CD8-positive, alpha-beta memory T cell (primary cell): ENCODE measurements at regions not wholly inside any gene's neighbourhood (a gene's known extent, or its start where the extent isn't known, plus 50 kb on each side); places are given as distances from the start of the nearest gene placed in this dataset.

ENCODE experiments used
- CTCF ChIA-PET: fragments of 350-600 bp; sonication (Branson Sonifier 250); formaldehyde crosslinking; loops from one replicate; lab custom pipeline; 2021; ENCODE audit warnings: antibody characterized with exemption; lab: Charles Lee
- POLR2A ChIA-PET: fragments of 350-600 bp; sonication (Branson Sonifier 250); formaldehyde crosslinking; loops from one replicate; lab custom pipeline; 2021; ENCODE audit warnings: antibody characterized with exemption; lab: Charles Lee
- DNase-seq, 5 donors: peaks; one replicate each; pipeline versions ENCODE4 v3.0.0 to v3.0.0-alpha.2; 2020 to 2022; ENCODE audit warnings: mixed read lengths in 1 of 5
- H3K27ac ChIP-seq: one replicate; pipeline ENCODE4 v1.7.0; 2013; ENCODE audit warnings: low read depth, mild to moderate bottlenecking, low read length, moderate library complexity
- H3K27me3 ChIP-seq: 2 replicates; pipeline ENCODE4 v1.7.0; 2013; ENCODE audit warnings: low read length, mild to moderate bottlenecking; ENCODE audit not compliant: insufficient read depth, poor library complexity, severe bottlenecking
- H3K36me3 ChIP-seq: 2 replicates; pipeline ENCODE4 v1.7.0; 2013; ENCODE audit warnings: mild to moderate bottlenecking, low read length, moderate library complexity; ENCODE audit not compliant: insufficient read depth
- H3K4me1 ChIP-seq: 2 replicates; pipeline ENCODE4 v1.7.0; 2013; ENCODE audit warnings: mild to moderate bottlenecking, low read length, moderate library complexity; ENCODE audit not compliant: insufficient read depth
- H3K4me3 ChIP-seq: 2 replicates; pipeline ENCODE4 v1.7.0; 2013; ENCODE audit warnings: mild to moderate bottlenecking, low read length
- H3K9me3 ChIP-seq: 2 replicates; pipeline ENCODE4 v1.7.0; 2013; ENCODE audit warnings: mild to moderate bottlenecking, low read length
- H3K27ac Mint-ChIP-seq, 8 donors: one replicate each; pipeline ENCODE4 v1.8.0; 2020 to 2021; ENCODE audit warnings: mixed read lengths in 8 of 8, mild to moderate bottlenecking in 6 of 8, inconsistent platforms in 3 of 8, moderate library complexity in 3 of 8
- H3K27me3 Mint-ChIP-seq, 2 donors: one replicate each; pipeline ENCODE4 v1.8.0; 2020 to 2021; ENCODE audit warnings: mixed read lengths in 2 of 2, mild to moderate bottlenecking in 1 of 2, moderate library complexity in 1 of 2
- H3K36me3 Mint-ChIP-seq, 3 donors: one replicate each; pipeline ENCODE4 v1.8.0; 2020 to 2021; ENCODE audit warnings: mixed read lengths in 3 of 3, inconsistent platforms in 1 of 3, mild to moderate bottlenecking in 1 of 3
- H3K4me1 Mint-ChIP-seq, 3 donors: one replicate each; pipeline ENCODE4 v1.8.0; 2020 to 2021; ENCODE audit warnings: mixed read lengths in 3 of 3, inconsistent platforms in 1 of 3, mild to moderate bottlenecking in 1 of 3
- H3K4me3 Mint-ChIP-seq, 7 donors: one replicate each; pipeline ENCODE4 v1.8.0; 2020 to 2021; ENCODE audit warnings: mixed read lengths in 7 of 7, mild to moderate bottlenecking in 6 of 7, moderate library complexity in 4 of 7, inconsistent platforms in 2 of 7
- H3K9me3 Mint-ChIP-seq, 5 donors: one replicate each; pipeline ENCODE4 v1.8.0; 2020 to 2022; ENCODE audit warnings: mixed read lengths in 5 of 5, mild to moderate bottlenecking in 3 of 5, moderate library complexity in 2 of 5, inconsistent platforms in 1 of 5

DNA sequence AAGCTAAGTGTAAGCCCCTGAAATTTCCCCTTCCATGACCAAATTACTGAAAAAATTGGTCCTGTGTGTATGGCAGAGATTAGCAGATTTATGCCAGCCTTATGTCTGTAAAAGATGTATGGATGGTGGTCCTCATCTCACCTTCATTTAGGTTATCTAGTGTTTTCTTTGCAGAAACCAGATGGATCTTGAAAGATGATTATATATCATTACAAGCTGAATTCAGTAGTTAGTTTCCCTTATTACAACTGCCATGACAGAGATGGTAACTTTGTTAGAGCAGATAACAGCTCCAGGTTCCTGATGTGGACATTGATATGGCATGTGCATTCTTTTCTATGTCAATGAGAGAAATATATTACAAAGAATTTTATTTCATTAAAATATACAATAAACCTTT, 1403.2 kb upstream of the CDH6 start:
- ChIA-PET POLR2A (no interaction called here), CTCF (no interaction called here)
- H3K36me3 ChIP-seq, result no peaks in the 10 kb centered on the region
- Mint-ChIP-seq H3K9me3 (peaks cover 7 to 23% (median 19%) of the 10 kb centered on the region in 5 donors), H3K27ac (no peak overlapping the region), H3K4me1 (no peaks in the 10 kb centered on the region), H3K27me3 (no peaks in the 10 kb centered on the region), H3K4me3 (no peak overlapping the region), H3K36me3 (no peaks in the 10 kb centered on the region)
- no peak overlapping the region for H3K27ac ChIP-seq
- H3K27me3 ChIP-seq, result no peaks in the 10 kb centered on the region
- no peaks in the 10 kb centered on the region for H3K9me3 ChIP-seq
- no peak overlapping the region for H3K4me3 ChIP-seq
- H3K4me1 ChIP-seq, result no peaks in the 10 kb centered on the region
- DNase-seq, result no peak

DNA sequence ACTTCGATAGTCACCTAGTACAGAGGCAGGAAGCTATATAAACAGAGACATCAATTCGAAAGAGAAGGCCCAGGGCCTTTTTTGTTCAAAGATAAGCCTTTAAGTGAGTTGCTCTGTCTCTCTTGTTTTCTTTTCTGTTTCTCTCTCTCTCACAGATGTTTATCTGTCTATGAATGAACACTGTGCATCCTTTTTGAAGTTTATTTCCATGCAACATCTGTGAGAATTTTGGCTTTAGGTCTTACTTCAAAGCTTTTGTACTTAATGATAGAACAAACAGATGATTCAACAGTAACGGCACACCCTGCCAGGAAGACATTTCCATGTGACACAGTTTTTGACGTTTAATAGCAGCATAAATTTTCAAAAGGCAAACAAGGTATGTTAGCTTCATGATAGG, 1413.1 kb upstream of the CDH6 start:
- H3K9me3 Mint-ChIP-seq, result peaks cover 7 to 29% (median 10%) of the 10 kb centered on the region in 5 donors

DNA sequence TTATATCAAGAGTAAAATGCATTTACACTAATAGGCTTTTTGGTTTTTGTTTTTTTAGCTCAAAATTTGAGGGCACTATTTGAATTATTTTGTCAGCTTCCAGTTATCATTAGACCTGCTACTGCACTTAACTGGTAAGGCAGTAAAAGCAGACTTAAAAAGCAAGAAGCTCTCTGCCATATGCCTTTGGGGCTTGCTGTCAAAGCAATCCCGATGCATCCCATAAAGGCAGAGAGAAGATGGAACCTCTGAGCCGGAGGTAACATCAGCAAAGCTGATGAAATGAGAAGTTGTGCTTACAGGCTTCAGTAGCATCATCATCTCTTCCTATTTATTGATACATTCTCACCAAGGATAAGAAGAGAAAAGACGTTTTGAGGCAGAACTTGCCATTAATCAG, 1414.3 kb upstream of the CDH6 start:
- POLR2A ChIA-PET, result no interaction called here
- no peak overlapping the region for H3K27ac Mint-ChIP-seq

More for the DNA sequence above, 1413.1 kb upstream of the CDH6 start:
- Mint-ChIP-seq H3K4me1 (no peaks in the 10 kb centered on the region), H3K27me3 (peaks cover 0 to 1% of the 10 kb centered on the region in 2 donors), H3K27ac (no peak overlapping the region), H3K36me3 (no peaks in the 10 kb centered on the region), H3K4me3 (no peak overlapping the region)
- no peak for DNase-seq
- H3K4me1 ChIP-seq, result no peaks in the 10 kb centered on the region
- H3K9me3 ChIP-seq, result no peaks in the 10 kb centered on the region
- no peaks in the 10 kb centered on the region for H3K27me3 ChIP-seq
- no peak overlapping the region for H3K27ac ChIP-seq
- ChIA-PET CTCF (no interaction called here), POLR2A (no interaction called here)
- no peak overlapping the region for H3K4me3 ChIP-seq
- H3K36me3 ChIP-seq, result no peaks in the 10 kb centered on the region

DNA sequence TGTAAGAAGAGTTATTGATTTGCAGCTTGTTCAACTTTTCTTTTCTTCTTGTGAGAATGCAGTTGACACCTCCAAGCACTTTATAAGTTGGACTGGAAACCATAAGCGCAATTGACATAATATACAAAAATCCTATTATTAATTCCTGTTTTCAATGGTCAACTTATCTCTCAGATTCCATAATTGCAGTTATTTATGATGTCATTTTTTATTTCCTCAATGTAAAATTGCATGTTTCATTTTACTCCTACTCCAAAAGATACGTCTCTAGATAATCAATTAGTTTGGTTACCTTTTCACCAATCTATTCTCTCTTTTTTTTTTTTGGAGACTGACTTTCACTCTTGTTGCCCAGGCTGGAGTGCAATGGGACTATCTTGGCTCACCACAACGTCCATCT, 1416.1 kb upstream of the CDH6 start:
- Histone ChIP-seq H3K36me3 (no peaks in the 10 kb centered on the region), H3K27ac (no peak overlapping the region), H3K9me3 (no peaks in the 10 kb centered on the region), H3K27me3 (no peaks in the 10 kb centered on the region), H3K4me1 (no peaks in the 10 kb centered on the region), H3K4me3 (no peak overlapping the region)
- no peak overlapping the region for H3K4me3 Mint-ChIP-seq
- H3K9me3 Mint-ChIP-seq, result peaks cover 7 to 34% (median 10%) of the 10 kb centered on the region in 5 donors
- H3K4me1 Mint-ChIP-seq, result no peaks in the 10 kb centered on the region
- no peaks in the 10 kb centered on the region for H3K36me3 Mint-ChIP-seq
- POLR2A ChIA-PET, result no interaction called here
- no peak overlapping the region for H3K27ac Mint-ChIP-seq
- no peak for DNase-seq
- no peaks in the 10 kb centered on the region for H3K27me3 Mint-ChIP-seq
- CTCF ChIA-PET, result no interaction called here

More for the DNA sequence above, 1414.3 kb upstream of the CDH6 start:
- Mint-ChIP-seq H3K4me1 (no peaks in the 10 kb centered on the region), H3K4me3 (no peak overlapping the region), H3K36me3 (no peaks in the 10 kb centered on the region), H3K9me3 (peaks cover 5 to 37% (median 10%) of the 10 kb centered on the region in 5 donors), H3K27me3 (no peaks in the 10 kb centered on the region)
- H3K4me3 ChIP-seq, result no peak overlapping the region
- no peak for DNase-seq
- H3K4me1 ChIP-seq, result no peaks in the 10 kb centered on the region
- CTCF ChIA-PET, result no interaction called here
- no peaks in the 10 kb centered on the region for H3K27me3 ChIP-seq
- H3K9me3 ChIP-seq, result no peaks in the 10 kb centered on the region
- H3K36me3 ChIP-seq, result no peaks in the 10 kb centered on the region
- no peak overlapping the region for H3K27ac ChIP-seq

DNA sequence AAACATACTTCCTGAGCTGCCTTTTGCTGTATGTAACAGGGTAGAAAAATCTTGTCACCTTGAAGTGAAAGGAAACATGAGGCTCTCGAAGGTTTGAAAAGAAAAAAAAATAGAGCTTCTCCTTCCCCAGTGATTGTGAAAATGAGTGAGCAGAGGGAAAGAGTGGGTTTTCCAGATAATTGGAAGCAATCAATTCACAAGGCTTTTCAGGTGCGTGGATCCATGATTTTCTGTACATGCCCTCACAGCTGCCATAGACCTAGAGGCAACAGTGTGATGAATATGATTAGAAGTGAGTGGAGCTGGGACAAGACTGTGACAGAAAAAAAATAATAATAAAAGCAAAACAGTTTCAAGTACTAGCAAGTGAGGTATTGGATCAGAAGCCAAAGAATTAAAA, 1422.5 kb upstream of the CDH6 start:
- Mint-ChIP-seq H3K4me1 (no peaks in the 10 kb centered on the region), H3K36me3 (no peaks in the 10 kb centered on the region), H3K9me3 (peaks cover 2 to 50% (median 13%) of the 10 kb centered on the region in 5 donors), H3K27me3 (no peaks in the 10 kb centered on the region), H3K27ac (no peak overlapping the region), H3K4me3 (no peak overlapping the region)
- H3K9me3 ChIP-seq, result no peaks in the 10 kb centered on the region
- no peaks in the 10 kb centered on the region for H3K4me1 ChIP-seq
- DNase-seq, result no peak
- CTCF ChIA-PET, result no interaction called here
- H3K36me3 ChIP-seq, result no peaks in the 10 kb centered on the region
- no peak overlapping the region for H3K27ac ChIP-seq
- POLR2A ChIA-PET, result no interaction called here
- H3K27me3 ChIP-seq, result no peaks in the 10 kb centered on the region
- H3K4me3 ChIP-seq, result no peak overlapping the region

DNA sequence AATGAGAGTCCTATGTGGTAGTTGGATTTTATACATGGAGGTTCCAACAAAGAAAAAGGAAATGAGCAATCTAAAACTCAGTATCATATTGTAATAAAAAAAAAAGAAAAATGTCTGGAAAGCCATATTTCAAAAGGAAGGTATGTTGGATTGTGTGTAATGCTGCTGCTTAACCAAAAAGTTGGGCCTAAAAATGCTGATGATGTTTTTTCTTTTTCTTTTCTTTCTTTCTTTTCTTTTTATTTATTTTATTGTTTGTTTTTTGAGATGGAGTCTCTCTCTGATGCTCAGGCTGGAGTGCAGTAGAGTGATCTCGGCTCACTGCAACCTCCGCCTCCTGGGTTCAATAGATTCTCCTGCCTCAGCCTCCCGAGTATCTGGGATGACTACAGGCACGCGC, 1424.0 kb upstream of the CDH6 start:
- no peak overlapping the region for H3K27ac Mint-ChIP-seq
- Histone ChIP-seq H3K9me3 (no peaks in the 10 kb centered on the region), H3K4me3 (no peak overlapping the region), H3K4me1 (no peaks in the 10 kb centered on the region), H3K36me3 (no peaks in the 10 kb centered on the region), H3K27me3 (no peaks in the 10 kb centered on the region), H3K27ac (no peak overlapping the region)
- no peak for DNase-seq
- H3K36me3 Mint-ChIP-seq, result no peaks in the 10 kb centered on the region
- H3K4me1 Mint-ChIP-seq, result no peaks in the 10 kb centered on the region
- peaks cover 2 to 46% (median 13%) of the 10 kb centered on the region in 5 donors for H3K9me3 Mint-ChIP-seq
- no peaks in the 10 kb centered on the region for H3K27me3 Mint-ChIP-seq
- CTCF ChIA-PET, result no interaction called here
- H3K4me3 Mint-ChIP-seq, result no peak overlapping the region
- POLR2A ChIA-PET, result no interaction called here

DNA sequence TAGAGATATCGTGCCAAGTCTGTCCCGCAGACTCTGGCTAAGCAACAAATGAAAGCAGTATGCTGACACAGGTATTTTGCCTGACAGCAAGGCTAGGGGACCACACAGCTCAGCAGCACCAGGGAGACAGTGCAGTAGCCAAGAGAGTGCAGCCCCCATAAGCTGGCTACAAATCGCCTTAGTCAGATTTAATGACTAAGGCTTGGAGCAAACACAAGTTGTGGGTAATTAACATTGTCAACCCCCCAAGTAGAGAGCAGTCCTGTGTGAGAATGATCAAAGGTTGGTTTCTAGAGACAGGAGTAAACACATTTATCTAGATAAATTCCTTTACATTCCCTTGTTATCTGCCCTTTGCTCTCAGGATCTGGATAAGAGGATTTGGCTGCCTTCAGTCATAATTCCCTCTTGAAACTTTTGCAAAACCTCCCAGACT, 1434.5 kb upstream of the CDH6 start:
- CTCF ChIA-PET, result no interaction called here
- Mint-ChIP-seq H3K9me3 (peaks cover 0 to 16% (median 11%) of the 10 kb centered on the region in 5 donors), H3K27me3 (no peaks in the 10 kb centered on the region), H3K27ac (no peak overlapping the region), H3K36me3 (no peaks in the 10 kb centered on the region), H3K4me1 (no peaks in the 10 kb centered on the region), H3K4me3 (no peak overlapping the region)
- POLR2A ChIA-PET, result no interaction called here
- no peak overlapping the region for H3K27ac ChIP-seq
- no peaks in the 10 kb centered on the region for H3K27me3 ChIP-seq
- no peaks in the 10 kb centered on the region for H3K36me3 ChIP-seq
- H3K9me3 ChIP-seq, result no peaks in the 10 kb centered on the region
- H3K4me3 ChIP-seq, result no peak overlapping the region
- no peaks in the 10 kb centered on the region for H3K4me1 ChIP-seq
- DNase-seq, result no peak

DNA sequence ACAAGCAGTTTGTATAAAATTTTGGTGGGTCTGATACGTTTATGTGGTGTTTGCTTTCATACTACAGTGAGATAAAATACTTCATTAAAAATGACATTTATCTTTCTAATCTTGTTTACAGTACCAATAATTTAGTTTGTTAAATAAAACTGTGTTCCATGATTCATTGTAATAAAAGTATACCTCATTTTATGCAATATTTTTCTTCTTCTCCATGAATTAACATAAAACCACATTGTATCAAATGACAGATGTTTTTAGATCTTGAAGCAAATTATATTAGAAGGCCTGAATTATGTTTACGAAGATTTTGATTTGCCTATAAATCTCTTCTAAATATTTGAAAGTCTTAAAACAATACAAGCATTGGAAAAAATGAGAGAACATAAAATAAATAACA, 1443.0 kb upstream of the CDH6 start:
- no peak for DNase-seq
- ChIA-PET CTCF (no interaction called here), POLR2A (no interaction called here)
- Mint-ChIP-seq H3K27me3 (no peaks in the 10 kb centered on the region), H3K36me3 (no peaks in the 10 kb centered on the region), H3K4me1 (no peaks in the 10 kb centered on the region), H3K4me3 (no peak overlapping the region), H3K9me3 (peaks cover 0 to 34% (median 13%) of the 10 kb centered on the region in 5 donors), H3K27ac (no peak overlapping the region)
- Histone ChIP-seq H3K4me1 (no peaks in the 10 kb centered on the region), H3K27me3 (no peaks in the 10 kb centered on the region), H3K27ac (no peak overlapping the region), H3K36me3 (no peaks in the 10 kb centered on the region), H3K4me3 (no peak overlapping the region), H3K9me3 (no peaks in the 10 kb centered on the region)

DNA sequence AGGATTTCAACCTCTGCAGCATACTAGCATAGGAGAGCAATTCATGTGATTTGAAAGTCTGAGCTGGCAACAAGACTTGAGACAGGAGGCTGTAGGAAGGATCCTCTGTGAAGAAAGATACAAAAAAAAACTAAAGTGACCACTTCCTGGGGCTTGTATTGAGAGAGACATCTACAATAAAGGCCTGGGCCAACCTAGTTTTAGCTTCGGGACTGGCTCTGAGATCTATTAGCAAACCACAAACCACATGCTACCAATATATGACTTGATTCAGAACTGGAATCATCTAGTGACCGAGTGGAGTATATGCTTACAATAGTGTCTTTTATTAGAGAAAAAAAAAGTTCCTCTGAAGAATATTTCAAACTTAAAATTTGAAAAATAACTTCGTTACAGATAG, 1448.9 kb upstream of the CDH6 start:
- ChIA-PET CTCF (no interaction called here), POLR2A (no interaction called here)
- Mint-ChIP-seq H3K36me3 (no peaks in the 10 kb centered on the region), H3K4me3 (no peak overlapping the region), H3K4me1 (no peaks in the 10 kb centered on the region), H3K27me3 (no peaks in the 10 kb centered on the region), H3K9me3 (peaks cover 0 to 24% (median 14%) of the 10 kb centered on the region in 5 donors), H3K27ac (no peak overlapping the region)
- H3K9me3 ChIP-seq, result no peaks in the 10 kb centered on the region
- H3K4me3 ChIP-seq, result no peak overlapping the region
- no peaks in the 10 kb centered on the region for H3K4me1 ChIP-seq
- H3K27ac ChIP-seq, result no peak overlapping the region
- no peaks in the 10 kb centered on the region for H3K36me3 ChIP-seq
- H3K27me3 ChIP-seq, result no peaks in the 10 kb centered on the region
- DNase-seq, result no peak
